Adrenal gland (tissue), 5 donors: ENCODE measurements at regions not wholly inside any gene's neighbourhood (a gene's known extent, or its start where the extent isn't known, plus 50 kb on each side); places are given as distances from the start of the nearest gene placed in this dataset.

ENCODE experiments used
- POLR2A ChIP-seq, 2 donors: fragments of 450-650 bp; IDR thresholded peaks; one replicate each; pipeline ENCODE4 v1.6.1; 2017; ENCODE audit warnings: antibody characterized with exemption in 2 of 2, mild to moderate bottlenecking in 2 of 2, moderate library complexity in 1 of 2
- TF ChIP-seq, protein P1 (sequence below), 6 experiments: fragments of 450-650 bp in 4 of 6; fragments of 200-600 bp in 2 of 6; sonication (generic) in 1 of 6; IDR thresholded peaks; 1 replicate in 5 of 6; 2 replicates in 1 of 6; pipeline versions ENCODE4 v1.5.1 to v1.8.0; 2016 to 2021; ENCODE audit warnings: antibody characterized with exemption in 6 of 6, mild to moderate bottlenecking in 2 of 6, moderate library complexity in 1 of 6
- donor health status: DM: no; HTN: no; CAD: no.

DNA sequence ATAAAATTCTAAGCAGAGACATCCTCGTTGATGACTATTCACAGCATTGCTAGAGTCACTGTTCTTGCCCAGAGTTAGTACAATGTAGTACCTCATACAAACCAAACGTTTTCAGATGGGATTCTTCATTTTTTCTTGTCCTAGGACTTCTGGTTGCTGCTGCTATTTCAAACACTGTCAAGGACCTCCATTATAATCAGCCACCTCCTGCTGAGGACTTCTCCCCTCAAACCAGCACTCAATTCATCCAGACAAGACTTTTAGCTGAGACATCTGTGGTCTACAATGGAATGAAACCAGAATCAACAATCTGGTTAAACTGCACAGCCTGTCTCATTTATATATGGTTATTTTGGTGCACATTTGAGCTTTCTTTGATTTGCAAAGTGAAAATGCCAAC is 1008.8 kb downstream of the STPG2 start:
- TF ChIP-seq, protein P1, sequence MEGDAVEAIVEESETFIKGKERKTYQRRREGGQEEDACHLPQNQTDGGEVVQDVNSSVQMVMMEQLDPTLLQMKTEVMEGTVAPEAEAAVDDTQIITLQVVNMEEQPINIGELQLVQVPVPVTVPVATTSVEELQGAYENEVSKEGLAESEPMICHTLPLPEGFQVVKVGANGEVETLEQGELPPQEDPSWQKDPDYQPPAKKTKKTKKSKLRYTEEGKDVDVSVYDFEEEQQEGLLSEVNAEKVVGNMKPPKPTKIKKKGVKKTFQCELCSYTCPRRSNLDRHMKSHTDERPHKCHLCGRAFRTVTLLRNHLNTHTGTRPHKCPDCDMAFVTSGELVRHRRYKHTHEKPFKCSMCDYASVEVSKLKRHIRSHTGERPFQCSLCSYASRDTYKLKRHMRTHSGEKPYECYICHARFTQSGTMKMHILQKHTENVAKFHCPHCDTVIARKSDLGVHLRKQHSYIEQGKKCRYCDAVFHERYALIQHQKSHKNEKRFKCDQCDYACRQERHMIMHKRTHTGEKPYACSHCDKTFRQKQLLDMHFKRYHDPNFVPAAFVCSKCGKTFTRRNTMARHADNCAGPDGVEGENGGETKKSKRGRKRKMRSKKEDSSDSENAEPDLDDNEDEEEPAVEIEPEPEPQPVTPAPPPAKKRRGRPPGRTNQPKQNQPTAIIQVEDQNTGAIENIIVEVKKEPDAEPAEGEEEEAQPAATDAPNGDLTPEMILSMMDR (IDR thresholded peaks at IDR 0.05) = no peak
- no peak for TF ChIP-seq POLR2A (IDR thresholded peaks at IDR 0.05)
